CD4-positive, alpha-beta T cell treated with Interleukin-1 beta for 1 hour (primary cell): ENCODE measurements at regions not wholly inside any gene's neighbourhood (a gene's known extent, or its start where the extent isn't known, plus 50 kb on each side); places are given as distances from the start of the nearest gene placed in this dataset.
"Not testable (repeated sequence)": the region's sequence is repeated elsewhere in the genome, so short reads cannot be mapped to it uniquely, and the experiment has no call there.

Experiments
- DNase-seq, 2 donors: peaks; one replicate each; pipeline ENCODE4 v3.0.0-alpha.2; 2020 to 2022

DNA sequence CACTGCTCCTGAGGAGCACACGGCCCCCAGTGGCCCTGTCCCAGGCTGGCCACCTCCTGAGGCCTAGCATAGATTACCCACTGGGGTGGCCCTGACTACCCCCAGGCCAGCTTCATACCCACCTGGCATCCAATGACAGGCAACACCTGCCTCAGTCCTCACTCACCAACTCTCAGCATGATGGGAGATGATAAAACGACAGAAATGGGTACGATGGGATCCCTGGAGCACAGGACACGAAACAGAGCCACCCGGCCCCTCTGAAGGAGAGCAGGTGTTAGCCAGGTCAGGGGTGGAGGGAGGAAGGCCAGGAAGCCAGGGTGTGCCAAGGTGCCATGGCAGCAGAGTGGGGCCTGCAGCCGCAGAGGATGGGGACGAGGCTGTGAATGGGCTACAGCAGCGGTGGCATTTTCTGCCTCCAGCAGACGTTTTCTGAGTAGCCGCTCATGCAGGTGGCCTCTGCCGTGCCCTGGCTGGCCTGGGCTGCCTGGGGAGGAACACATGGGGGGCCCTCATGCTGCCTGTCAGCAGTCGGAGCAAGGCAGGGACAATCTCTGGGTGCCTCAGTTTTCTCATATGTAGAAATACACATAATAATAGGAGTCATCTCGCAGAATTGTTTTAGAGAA lies 50.2 kb upstream of the FGF3 start:
- no peak for DNase-seq

DNA sequence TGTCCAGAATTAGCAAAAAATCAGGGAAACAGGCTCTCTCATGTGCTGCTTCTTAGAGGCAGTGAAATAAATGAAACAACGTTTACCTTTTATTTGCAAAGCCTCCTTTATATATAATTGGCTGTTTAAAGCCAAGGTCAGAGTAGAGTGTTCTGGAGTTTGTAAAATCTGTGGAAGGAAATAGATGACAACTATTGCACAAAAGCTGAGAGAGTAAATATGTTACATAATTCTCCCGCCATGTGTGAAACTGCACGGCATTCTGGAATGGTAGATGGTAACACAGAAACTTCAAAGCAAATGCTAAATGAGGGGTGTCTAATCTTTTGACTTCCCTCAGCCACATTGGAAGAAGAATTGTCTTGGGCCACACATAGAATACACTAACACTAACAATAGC lies 51.5 kb upstream of the FGF3 start:
- DNase-seq = no peak

DNA sequence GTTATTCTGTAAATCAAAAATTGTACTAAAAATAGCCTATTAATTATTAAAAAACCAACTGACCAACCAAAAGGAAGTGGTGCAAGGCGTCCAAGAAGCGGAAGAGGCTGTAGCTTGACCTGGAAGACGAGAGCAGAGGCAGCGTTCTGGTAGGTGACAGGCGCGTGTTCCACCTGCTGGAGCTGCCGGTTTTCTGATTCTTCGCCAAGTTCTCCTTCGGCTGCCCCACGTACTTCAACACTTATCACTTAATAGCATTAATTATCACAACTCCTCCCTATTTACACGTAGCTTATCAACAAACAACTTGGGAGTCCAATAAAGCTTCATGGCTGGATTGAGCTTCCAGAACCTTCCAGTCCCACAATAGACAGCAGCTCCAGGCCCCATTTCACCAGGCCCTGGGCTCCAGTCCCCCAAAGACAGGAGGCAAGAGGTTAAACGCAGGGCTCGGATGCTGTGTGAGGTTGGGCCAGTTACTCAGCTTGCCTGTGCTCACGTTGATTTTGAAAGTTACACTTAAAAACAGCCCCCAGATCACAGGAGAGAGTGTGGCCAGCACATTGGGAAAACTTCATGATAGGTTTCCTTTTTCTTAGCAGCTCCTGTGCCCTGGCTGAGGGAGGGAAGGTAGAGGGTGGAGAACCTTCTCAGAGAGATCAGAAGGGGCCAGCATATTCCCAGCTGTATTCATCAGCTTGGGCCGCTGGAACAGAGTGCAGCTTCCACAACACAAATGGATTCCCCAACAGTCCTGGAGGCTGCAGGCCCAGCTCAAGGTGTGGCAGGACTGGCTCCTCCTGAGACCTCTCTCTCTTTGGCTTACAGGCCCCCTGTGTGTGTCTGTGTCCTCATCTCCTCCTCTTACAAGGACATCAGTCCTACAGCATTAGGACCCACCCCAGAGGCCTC lies 54.2 kb upstream of the FGF3 start:
- no peak for DNase-seq

DNA sequence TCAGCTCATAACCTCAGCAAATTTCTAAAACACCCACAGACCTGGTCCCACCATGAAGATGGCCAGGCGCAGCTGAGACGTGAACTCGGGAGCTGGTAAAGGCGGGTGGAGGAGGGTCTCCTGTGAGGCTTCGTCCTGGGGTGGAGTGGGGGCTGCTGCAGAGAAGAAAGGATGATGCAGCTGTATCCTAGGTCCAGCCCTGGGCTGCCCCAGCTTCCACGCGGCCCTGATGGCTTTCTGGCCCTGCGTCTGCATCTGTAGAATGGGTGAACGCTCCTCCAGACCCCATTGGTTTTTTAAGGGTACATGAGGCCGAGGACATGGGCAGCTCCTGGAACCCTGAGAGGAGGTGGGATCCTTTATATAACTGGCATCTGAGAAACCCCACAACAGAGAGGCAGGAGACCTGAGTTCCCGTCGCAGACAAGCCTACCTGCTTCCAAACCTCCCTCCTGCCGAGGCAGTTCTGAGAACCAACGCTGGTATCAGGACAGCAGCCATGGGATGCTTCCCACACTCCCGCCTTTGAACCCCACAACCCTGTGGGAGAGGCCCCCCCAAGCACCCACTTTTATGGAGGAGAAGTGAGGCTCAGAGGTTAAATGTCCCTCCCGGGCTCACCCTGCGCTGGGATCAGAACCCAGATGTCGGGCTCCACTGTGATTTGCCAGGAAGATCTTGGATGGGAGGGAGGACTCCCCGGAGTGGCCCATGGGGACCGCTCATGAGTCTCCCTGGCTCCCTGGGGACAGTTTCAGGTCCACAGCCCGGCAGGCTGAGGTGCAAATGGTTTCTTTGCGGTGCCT lies 55.2 kb upstream of the FGF3 start:
- no peak for DNase-seq

DNA sequence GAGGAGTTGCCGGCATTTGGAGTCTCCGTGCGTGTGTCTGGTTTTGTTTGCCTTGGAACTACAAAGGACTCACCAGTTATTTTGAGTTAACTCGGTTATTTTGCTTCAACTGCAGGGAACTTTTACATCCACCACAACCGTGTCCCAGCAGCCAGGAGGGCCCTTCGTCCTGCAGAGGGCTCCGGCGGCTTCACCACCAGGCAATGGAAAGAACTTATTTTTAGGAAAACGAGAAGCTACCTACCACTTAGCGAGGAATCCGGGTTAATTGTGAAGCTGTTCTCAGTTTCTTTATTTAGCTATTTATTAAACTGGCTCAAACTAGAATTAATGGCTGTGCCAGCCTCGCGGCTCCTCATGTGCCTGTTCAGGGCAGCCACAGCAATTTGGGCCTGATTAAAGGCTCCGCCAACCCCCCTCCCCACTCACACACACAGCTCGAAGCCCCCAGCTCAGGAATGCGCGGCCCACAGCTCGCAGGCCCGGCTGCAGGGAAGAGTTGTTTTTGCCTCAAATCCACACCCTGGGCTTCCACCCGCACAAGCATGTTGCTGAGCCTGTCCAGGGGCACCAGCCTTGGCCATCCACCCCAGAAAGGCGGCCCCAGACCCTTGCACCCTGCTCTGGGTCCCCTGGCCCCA lies 55.9 kb upstream of the FGF3 start:
- no peak for DNase-seq

DNA sequence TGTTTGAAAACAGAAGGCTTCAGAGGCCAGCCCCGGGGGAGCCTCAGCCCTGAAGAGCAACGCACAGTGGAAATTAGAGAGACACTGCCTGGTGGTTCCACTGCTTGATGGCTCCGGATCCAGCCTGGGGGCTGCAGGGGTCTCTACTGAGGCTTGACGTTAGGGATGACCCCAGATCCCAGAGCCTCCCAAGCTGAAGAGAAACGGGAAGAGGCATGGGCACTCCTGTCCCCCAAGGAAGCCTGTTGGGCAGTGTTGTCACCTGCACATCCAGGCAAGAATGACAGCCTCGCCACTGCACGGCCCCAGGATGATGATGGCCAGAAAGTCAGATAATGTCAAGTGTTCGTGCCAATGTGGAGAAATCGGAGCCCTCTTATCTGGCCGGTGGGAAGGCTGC lies 56.8 kb upstream of the FGF3 start:
- DNase-seq = no peak

DNA sequence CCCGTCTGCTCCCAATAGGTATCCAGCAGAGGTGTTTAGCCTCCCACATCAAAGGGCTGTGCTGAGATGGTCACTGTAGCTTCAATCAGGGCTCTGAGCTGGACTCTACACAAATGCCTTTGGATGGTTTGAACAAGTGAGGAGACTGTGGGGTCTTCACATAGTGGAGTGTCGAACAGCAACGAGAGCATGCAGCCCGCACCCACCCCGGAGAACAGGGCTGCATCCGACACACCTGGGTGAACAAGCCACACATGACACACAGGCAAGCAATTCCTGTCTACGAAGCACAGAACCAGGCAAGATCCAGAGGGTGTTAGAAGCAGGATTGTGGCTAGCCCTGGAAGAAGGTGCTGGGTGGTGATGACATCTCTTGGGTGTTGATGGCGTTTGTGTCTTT lies 58.0 kb upstream of the FGF3 start:
- DNase-seq = no peak

DNA sequence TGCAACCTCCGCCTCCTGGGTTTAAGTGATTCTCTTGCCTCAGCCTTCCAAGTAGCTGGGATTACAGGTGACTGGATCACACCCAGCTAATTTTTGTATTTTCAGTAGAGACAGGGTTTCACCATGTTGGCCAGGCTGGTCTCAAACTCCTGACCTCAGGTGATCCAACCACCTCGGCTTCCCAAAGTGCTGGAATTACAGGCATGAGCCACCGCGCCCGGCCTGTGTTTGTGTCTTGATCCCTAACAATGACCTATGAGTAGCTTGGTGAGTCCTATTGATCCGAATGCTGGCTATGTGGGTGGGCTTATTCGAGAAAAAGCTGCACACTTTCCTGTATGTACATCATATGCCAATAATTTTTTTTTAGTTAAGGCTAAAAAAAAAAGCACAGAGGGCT lies 58.5 kb upstream of the FGF3 start:
- not testable (repeated sequence) for DNase-seq

DNA sequence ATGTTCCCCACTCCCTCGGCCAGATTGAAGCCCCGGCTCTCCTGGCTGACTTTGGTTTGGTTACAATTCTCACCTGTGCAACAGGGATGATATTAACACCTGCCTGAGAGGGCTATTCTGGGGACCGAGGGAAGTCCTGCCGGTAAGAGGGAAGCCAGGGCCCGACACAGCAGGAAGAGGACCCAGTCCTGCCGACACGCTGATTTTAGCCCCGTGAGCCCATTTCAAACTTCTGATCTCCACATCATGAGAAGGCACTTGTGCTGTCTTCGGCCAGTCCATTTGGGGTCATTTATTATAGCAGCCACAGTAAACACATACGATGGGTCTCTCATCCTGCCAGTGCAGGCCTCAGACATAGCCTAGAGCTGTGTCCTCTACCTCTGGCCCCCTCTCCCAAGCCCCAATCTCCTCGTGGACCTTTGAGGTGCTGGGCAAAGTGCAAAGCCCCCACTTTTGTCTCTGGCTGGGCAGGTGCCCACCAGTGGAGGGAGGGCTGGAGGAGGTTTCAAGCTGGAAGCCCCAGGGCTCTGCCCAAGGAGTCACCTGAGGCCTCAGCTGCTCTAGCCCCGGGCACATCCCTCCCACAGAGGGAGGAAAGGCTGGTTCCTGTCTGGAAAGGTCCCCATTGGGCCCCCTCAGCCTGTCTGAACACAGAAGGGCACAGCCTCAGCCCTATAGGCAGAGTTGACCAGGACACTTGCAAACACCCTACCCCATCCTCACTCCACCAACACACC lies 59.1 kb upstream of the FGF3 start:
- DNase-seq = no peak

DNA sequence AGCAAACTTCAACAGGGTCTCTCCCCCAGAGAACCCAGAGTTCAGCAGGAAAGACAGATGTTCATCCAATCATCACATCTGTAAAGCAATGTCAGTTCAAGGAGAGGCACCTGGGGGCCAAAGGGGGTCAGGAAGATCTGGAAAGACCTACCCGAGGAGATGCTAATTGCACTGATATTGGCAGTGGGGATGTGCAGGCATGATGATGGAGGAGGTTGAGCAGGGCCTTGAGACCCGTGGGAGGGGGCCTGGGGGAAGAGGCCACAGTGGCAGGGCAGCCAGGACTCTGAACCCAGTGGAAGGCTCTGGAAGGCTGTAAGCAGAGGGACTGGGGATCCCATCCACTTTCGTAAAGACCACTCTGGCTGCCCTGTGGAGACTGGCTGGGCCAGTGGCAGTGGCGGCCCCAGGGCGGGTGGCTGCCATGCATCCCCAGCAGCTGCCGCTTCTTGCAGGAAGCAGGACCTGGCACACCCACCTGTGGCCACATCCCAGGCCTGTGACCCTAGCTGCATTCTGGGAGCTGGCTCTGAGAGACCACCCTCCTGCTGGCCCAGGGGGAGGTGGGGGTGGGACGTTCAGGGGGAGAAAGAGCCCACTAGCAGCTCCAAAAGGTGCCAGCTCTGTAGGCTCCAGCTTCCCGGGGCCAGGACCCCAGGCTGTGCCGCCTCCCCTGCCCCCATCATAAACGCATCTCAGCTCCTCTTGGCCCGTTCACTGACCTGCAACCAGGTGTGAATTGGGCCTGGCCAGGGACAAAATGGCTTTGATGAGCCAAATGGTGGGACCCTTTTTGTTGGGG lies 59.9 kb upstream of the FGF3 start:
- DNase-seq = no peak

DNA sequence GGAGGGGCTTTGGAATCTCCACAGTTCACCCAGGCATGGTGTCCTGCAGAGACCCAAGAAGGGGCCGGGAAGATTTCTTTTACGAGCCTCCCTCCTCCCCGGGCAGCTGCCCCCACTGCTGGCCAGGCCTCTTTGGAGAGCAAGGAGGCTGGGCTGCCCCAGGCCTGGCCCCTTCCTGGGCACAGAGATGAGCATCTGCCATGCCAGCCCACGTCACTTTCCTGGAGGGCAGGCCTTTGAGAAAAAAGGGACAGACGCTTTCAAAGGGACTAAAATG lies 60.5 kb upstream of the FGF3 start:
- no peak for DNase-seq

DNA sequence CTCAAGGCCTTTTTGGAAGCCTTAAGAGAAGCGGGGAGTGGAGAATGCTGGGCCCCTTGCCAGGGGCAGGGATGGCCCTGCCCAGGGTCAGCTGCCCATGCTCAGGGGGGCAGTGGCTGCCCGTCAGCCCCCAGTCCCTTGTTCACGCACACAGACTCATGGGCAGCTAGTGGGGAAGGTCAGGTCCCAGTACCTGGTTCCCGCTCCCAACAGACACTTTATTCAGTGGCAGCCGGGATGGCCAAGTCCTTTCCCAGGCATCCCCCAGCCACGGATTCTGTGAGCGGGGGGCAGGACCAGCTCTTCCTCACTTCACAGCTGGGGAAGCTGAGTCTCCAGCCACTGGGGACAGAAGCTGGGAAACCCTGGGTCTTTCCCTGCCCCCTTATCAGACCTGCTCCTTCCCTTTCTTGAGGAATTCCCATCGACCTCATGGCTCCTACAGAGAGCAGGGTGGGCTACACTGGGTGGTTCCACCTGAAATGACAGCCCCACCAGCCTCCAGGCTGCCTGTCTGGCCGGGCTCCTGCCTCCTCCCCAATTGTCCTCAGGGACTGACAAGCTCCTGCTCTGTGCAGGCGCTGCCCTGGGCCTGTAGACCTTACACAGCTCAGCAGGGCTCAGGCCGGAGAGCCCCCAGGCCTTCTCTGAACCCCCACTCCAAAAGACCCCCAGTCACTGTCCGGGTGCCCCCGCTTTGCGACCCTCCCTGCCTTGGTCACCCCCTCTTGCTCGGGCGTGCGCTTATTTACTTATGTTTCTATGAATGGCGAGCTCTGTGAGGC lies 61.0 kb upstream of the FGF3 start:
- no peak for DNase-seq

DNA sequence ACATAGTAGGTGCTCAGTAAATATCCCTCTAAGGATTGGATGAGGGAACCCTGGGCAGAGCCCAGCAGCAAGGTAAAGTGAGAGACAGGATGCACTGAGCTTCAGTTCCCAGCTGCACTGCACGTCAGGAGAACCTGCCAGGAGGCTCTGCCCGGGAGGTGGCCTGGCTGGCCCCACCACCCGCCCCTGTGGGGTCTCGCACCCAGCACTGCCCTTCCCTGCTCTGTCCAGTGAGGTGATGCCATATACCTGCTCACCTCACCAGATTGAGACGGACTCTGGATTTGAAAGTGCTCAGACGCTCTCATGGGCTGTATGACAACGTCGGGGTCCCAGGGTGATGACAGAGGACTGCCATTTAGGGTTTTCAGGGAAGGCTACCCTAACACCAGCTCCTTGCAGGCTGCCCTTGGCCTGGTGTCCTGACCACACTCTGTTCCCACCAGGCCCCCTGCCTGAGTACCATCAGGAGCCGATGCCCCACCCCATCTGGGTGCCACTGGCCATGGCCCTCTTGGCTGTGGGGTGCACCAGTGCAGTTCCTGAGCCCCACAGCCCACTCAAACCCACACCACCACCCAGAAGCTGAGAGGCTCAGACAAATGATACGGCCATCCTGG lies 61.7 kb upstream of the FGF3 start:
- DNase-seq = no peak

DNA sequence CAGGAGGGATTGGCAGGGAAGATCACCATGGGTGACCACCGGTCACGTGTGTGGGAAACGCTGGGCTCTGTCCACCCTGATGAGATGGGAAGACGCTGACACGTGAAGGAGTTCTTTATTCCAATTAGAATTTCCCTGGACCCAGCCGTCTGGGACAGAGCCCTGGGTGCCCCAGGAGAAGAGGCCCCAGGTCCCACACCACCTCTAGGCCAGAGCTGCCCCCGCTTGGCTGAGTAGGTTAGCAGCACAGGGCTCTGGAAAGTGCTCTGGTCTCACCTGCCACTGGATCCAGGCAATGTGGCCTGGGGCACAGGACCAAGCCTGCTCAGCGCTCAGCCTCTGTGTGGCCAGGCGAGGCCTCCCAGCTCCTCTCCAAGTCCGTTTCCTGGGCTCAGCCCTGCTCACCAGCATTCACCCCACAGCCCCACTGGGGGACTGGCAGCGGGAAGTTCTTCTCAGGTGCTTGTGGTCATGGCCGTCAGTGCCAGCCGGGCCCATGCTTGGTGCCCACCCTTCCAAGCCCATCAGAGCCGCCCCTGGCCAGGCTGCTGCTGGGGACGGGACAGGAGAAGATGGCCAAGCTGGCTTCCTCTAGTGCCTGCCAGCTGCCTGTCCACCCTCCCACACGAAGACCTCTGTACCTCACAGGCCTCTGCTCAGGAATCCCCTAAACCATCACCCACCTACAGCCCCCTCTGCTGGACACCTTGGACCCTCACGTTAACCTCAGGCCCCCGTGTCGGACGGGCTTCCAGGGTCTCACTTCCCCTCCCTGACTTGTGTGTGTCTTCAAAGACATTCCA lies 62.5 kb upstream of the FGF3 start:
- no peak for DNase-seq

DNA sequence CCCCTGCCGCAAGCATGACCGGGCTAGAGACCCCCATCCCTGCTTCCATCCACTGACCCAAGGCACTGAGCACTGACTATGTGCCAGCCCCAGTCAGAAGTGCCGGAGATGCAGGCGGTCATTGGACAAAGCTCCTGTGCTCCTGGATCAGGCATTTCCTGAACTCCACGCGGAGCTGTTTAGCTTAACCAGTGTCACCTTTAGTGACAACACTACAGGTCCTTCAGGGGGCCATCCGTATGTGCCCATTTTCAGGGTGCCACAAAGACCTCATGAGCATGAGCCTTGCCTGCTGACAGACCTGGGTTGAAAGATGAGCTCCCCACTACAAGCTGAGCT lies 63.0 kb upstream of the FGF3 start:
- no peak for DNase-seq

DNA sequence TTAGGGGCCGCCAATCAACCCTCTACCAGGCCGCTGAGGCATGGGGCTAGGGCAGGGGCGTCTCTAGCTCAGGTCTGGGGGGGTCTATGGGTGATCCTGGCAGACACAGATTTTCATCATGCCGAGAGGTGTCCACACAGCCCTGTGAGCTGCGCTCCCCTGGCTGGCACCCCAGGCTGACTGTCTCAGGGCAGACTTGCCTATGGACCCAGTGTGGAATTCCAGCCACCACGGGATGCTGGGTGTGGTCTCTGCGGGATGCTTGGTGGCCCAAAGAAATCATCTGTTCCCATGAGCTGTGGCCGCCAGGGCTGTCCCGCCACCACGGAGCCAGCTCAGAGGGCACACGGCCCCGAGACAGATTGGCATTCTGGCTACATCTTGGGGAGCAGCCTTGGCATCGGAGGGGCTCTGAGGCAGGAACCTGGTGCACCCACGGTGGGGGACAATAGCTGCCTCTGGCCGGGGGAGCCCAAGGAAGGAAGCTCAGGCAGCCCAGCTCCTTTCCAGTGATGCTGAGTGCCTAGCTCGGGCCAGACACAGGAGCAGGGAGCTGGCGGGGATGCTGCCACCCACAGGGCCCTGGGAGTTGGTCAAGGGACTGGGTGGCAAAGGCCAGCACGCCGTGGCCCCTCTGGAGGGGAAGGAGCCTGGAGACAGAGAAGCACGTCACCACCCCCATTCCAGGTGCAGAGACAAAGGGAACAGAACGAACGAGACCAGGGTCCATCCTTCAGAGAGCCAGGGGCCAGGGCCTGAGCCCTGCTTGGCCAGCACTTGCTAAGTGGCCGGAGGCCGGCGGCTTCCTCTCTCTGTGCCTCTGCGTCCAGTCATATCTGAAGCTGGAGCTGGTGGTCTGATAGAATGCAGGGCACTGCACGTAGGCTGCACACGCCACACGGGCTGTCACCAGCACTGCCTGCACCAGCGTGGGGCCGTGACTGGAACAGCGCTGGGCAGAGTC lies 64.4 kb upstream of the FGF3 start:
- DNase-seq = no peak

DNA sequence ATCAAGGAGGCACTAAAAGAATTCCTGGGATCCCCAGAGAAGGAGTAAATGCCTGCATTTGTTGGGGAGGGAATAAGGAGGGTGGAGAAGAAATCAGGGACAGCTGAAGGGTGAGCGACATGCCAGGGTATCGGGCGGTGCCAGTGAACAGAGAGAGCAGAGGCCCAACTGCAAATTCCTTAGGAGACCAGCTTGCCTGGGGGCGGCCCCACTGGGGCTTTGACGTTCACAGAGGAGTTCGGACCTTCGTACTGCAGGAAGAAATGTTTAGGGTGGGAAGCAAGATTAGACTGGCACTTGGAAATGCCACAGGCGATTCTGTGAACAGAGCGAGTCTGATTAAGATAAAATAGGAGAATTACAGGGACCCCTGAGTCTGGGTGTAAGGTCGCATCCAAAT lies 65.1 kb upstream of the FGF3 start:
- DNase-seq = no peak

DNA sequence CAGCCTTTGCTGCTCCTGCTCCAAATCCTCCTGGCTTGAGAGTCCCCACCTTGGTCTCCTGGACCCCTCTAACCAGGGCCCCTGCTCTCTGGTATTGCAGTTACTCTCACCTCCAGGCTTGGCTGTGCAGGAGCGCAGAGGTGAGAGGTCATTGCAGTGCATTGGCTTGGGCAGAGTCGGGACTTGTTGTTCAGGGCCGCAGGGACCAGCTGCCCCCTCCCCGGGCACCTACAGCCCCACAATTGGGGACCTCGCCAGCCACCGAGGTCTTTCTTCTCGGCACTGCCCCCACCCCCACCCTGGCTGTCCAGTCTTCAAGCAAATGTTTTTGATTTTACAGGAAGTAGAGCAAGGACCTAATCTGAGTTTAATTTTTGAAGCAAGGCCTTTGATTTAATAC lies 65.5 kb upstream of the FGF3 start:
- DNase-seq = no peak

DNA sequence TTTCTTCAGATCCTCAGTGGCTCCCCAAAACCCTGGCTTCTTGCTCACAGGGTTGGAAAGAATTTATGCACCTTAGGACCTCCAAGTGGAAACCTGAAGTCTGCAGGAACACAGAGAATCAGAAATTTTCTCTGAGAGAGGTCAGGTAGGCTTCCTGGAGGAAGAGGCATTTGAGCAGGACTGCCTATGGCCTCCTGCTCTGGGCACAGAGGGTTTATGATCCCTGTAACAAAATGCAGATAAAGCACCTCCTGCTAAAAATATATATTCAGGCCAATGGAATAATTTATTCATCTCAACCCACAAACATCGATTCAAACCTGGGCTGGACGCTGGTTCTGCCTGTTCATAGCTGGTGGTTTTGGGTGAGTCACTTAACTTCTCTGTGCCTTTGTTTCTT lies 68.1 kb upstream of the FGF3 start:
- no peak for DNase-seq
